ENCODE measurements at regions not wholly inside any gene's neighbourhood (a gene's known extent, or its start where the extent isn't known, plus 50 kb on each side); places are given as distances from the start of the nearest gene placed in this dataset.

DNA sequence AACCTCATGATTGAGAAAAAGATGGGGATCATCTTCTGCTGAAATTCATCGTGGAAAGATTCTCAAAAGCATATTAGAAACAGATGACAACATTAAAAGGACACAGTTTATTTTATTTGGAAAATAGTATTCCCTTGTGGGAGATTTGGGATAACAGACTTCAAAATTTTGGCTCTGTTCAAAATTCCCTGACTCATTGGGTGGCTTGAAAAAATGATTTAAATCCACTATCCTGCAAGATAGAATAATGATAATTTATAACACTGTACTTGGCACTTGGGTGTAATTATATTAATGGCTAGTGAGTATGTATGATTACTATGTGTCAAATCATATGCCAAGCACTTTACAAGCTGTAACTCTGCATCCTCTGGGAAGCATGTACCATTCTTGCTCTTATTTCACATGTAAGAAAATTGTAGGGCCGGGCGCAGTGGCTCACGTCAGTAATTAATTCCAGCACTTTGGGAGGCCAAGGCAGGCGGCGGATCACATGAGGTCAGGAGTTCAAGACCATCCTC lies 128.8 kb downstream of the LMNTD1 start:
- no peak overlapping the region for H3K4me3 Mint-ChIP-seq
- peak overlapping the region; percentile 29 to 87 (median 73) for H3K27ac Mint-ChIP-seq
- peaks cover 2% of the 10 kb centered on the region for H3K9me3 Mint-ChIP-seq
- TF ChIP-seq, protein P1, sequence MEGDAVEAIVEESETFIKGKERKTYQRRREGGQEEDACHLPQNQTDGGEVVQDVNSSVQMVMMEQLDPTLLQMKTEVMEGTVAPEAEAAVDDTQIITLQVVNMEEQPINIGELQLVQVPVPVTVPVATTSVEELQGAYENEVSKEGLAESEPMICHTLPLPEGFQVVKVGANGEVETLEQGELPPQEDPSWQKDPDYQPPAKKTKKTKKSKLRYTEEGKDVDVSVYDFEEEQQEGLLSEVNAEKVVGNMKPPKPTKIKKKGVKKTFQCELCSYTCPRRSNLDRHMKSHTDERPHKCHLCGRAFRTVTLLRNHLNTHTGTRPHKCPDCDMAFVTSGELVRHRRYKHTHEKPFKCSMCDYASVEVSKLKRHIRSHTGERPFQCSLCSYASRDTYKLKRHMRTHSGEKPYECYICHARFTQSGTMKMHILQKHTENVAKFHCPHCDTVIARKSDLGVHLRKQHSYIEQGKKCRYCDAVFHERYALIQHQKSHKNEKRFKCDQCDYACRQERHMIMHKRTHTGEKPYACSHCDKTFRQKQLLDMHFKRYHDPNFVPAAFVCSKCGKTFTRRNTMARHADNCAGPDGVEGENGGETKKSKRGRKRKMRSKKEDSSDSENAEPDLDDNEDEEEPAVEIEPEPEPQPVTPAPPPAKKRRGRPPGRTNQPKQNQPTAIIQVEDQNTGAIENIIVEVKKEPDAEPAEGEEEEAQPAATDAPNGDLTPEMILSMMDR (IDR thresholded peaks at IDR 0.05; ENCODE audit: unreplicated experiment in 3 of 3): no peak
- H3K4me1 Mint-ChIP-seq: peaks cover 24% of the 10 kb centered on the region
- H3K36me3 Mint-ChIP-seq (ENCODE audit: low read depth): no peaks in the 10 kb centered on the region
- H3K27me3 Mint-ChIP-seq (ENCODE audit: low read depth): no peaks in the 10 kb centered on the region

DNA sequence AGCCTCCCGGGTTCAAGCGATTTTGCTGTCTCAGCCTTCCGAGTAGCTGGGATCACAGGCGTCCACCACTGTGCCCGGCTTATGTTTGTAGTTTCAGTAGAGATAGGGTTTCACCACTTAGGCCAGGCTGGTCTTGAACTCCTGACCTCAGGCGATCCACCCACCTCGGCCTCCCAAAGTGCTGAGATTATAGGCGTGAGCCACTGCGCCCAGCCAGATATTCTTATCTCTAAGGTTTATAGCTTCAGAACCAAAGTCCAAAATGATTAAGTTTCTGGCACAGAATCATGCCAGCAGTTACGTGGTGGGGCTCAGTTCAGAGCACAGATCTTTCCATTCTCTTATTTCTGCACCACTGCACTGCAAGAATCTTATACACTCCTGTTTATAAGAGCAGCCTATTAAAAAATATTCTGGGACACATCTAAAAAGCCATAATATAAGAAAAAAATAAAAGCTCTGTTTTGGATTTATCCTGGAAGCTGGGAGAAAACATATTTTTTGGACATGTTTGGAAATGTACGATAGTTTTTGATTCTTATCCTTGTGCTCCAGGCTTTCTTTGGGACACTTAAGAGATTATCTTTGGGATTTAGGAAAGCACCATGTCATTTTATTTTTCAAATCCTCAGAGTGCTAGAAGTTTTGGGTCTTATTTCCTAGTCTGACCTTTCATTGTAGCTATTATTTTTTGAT lies 129.6 kb downstream of the LMNTD1 start:
- H3K4me1 Mint-ChIP-seq: peaks cover 24% of the 10 kb centered on the region
- no peak overlapping the region for H3K4me3 Mint-ChIP-seq
- H3K27ac Mint-ChIP-seq: peak overlapping the region; percentile 29 to 87 (median 73)
- peaks cover 2% of the 10 kb centered on the region for H3K9me3 Mint-ChIP-seq
- TF ChIP-seq, protein P1 (IDR thresholded peaks at IDR 0.05; ENCODE audit: unreplicated experiment in 3 of 3): no peak
- no peaks in the 10 kb centered on the region for H3K27me3 Mint-ChIP-seq (ENCODE audit: low read depth)
- no peaks in the 10 kb centered on the region for H3K36me3 Mint-ChIP-seq (ENCODE audit: low read depth)

DNA sequence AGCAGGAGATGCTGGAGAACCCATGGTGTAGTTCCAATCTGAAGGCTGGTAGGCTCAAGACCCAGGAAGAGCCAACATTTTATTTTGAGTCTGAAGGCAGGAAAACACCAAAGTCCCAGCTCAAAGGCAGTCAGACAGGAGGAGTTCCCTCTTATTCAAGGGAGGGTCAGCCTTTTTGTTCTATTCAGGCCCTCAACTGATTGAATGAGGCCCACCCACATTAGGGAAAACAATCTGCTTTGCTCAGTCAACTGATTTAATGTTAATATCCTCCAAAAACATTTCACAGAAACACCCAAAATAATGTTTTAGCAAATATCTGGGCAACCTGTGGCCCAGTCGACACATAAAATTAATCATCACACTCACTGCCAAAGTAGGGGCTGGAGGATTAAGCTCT lies 130.8 kb downstream of the LMNTD1 start:
- H3K4me3 Mint-ChIP-seq: no peak overlapping the region
- no peaks in the 10 kb centered on the region for H3K27me3 Mint-ChIP-seq (ENCODE audit: low read depth)
- peak overlapping the region in 2 of 3 experiments; percentile 30 to 41 for H3K27ac Mint-ChIP-seq
- TF ChIP-seq, protein P1 (IDR thresholded peaks at IDR 0.05; ENCODE audit: unreplicated experiment in 3 of 3): no peak
- peaks cover 24% of the 10 kb centered on the region for H3K4me1 Mint-ChIP-seq
- H3K36me3 Mint-ChIP-seq (ENCODE audit: low read depth): no peaks in the 10 kb centered on the region
- H3K9me3 Mint-ChIP-seq: peaks cover 2% of the 10 kb centered on the region

DNA sequence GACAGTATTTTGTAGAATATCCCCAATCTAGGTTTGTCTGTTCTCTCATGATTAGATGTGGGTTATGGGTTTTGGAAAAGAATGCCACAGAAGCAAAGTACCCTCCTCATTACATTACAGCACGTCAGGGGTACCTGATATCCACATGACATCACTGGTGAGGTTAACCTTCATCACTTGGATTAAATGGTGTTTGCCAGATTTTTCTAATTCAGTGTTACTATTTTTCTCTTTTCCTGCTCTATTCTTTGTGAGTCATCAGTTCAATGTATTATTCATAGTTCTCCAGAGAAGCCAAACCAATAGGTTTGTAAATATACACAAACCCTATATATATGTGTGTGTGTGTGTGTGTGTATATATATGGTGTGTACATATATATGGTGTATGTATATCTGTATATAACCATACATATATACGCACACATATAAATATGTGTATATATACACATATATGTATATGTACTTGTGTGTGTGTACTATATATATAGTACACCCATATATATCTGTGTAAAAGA lies 131.4 kb downstream of the LMNTD1 start:
- H3K4me1 Mint-ChIP-seq: peaks cover 24% of the 10 kb centered on the region
- TF ChIP-seq, protein P1 (IDR thresholded peaks at IDR 0.05; ENCODE audit: unreplicated experiment in 3 of 3): no peak
- peaks cover 2% of the 10 kb centered on the region for H3K9me3 Mint-ChIP-seq
- H3K36me3 Mint-ChIP-seq (ENCODE audit: low read depth): no peaks in the 10 kb centered on the region
- no peak overlapping the region for H3K4me3 Mint-ChIP-seq
- H3K27ac Mint-ChIP-seq: peak overlapping the region in 2 of 3 experiments; percentile 30 to 41
- no peaks in the 10 kb centered on the region for H3K27me3 Mint-ChIP-seq (ENCODE audit: low read depth)

DNA sequence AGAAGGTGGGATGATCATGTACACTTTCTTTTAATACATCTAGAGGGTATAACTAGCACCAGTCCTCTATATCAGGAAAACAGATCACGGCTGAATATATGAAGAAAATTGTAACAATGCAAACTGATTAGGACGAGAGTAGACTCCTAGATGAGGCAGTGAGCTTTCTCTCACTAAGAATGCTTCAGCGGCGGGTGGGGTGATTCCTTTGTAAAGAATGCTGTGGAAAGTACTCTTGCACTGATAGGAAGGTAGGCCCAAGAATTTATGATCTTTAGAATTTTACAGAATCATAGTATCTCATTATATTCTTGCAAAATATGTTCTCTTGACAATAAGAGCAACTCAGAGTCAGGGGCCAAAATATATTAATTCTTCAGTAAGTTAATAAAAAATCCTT lies 133.0 kb downstream of the LMNTD1 start:
- no peak overlapping the region for H3K27ac Mint-ChIP-seq
- H3K27me3 Mint-ChIP-seq (ENCODE audit: low read depth): no peaks in the 10 kb centered on the region
- H3K36me3 Mint-ChIP-seq (ENCODE audit: low read depth): no peaks in the 10 kb centered on the region
- H3K9me3 Mint-ChIP-seq: peaks cover 2% of the 10 kb centered on the region
- peaks cover 24% of the 10 kb centered on the region for H3K4me1 Mint-ChIP-seq
- TF ChIP-seq, protein P1 (IDR thresholded peaks at IDR 0.05; ENCODE audit: unreplicated experiment in 3 of 3): no peak
- H3K4me3 Mint-ChIP-seq: no peak overlapping the region

DNA sequence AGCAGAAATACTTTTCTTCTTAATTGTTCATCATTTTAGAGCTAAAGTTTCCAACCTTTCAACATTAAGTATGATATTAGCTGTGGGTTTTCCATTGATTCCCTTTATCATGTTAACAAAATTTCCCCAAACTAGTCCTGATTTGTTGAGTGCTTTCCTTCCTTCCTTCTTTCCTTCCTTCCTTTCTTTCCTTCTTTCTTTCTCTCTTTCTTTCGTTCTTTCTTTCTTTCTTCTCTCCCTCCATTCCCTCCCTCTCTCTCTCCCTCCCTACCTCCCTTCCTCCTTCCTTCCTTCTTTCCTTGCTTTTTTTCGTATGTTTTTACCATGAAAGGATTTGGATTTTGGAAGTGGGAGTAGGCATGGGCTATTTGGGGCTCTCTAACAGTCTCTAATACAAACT lies 133.5 kb downstream of the LMNTD1 start:
- Mint-ChIP-seq H3K4me1 (peaks cover 20% of the 10 kb centered on the region), H3K27ac (no peak overlapping the region), H3K27me3 (ENCODE audit: low read depth) (no peaks in the 10 kb centered on the region), H3K4me3 (no peak overlapping the region), H3K9me3 (peaks cover 2% of the 10 kb centered on the region), H3K36me3 (ENCODE audit: low read depth) (no peaks in the 10 kb centered on the region)
- TF ChIP-seq, protein P1 (IDR thresholded peaks at IDR 0.05; ENCODE audit: unreplicated experiment in 3 of 3): no peak

All from nephron (organoid).